ENCODE measurements at regions not wholly inside any gene's neighbourhood (a gene's known extent, or its start where the extent isn't known, plus 50 kb on each side); places are given as distances from the start of the nearest gene placed in this dataset.

DNA sequence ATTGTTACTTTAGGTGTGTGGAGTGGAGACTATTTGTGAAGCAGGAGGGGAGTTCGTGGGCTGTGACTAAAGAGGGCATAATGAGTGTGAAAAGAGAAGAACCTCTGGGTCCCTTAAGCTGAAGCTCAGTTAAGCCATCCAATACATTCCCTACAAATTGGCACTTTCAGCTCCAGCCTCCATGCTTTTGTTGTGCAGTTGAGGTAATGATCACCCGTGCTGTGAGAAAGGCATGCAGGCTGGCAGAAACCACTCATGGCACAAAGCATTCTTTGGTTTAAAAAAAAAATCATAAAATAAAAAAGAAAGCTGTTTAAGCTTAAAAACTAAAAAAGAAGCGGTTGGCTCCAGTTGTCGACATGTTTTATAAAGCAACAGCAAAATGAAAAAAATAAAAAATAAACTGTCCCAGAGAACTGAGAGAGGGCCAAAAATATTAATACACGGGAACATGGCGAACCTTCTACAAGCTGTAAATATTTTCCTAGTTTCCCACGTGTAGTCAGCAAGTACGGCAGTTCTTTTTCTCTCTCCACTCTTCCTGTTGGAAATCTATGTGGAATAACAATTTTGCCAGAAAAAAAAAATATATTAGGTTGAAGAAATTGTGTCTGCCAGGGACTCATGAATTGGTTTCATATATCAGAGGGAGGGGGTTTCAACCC lies 82.2 kb downstream of the ANKRD60 start:
- TF ChIP-seq, protein P1, sequence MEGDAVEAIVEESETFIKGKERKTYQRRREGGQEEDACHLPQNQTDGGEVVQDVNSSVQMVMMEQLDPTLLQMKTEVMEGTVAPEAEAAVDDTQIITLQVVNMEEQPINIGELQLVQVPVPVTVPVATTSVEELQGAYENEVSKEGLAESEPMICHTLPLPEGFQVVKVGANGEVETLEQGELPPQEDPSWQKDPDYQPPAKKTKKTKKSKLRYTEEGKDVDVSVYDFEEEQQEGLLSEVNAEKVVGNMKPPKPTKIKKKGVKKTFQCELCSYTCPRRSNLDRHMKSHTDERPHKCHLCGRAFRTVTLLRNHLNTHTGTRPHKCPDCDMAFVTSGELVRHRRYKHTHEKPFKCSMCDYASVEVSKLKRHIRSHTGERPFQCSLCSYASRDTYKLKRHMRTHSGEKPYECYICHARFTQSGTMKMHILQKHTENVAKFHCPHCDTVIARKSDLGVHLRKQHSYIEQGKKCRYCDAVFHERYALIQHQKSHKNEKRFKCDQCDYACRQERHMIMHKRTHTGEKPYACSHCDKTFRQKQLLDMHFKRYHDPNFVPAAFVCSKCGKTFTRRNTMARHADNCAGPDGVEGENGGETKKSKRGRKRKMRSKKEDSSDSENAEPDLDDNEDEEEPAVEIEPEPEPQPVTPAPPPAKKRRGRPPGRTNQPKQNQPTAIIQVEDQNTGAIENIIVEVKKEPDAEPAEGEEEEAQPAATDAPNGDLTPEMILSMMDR (optimal IDR thresholded peaks at IDR 0.05 in 1 of 3, IDR thresholded peaks at IDR 0.05 in 1 of 3, conservative IDR thresholded peaks at IDR 0.05 in 1 of 3; ENCODE audit: extremely low read depth in 1 of 3, insufficient read depth in 2 of 3, low read length in 3 of 3), result no peak
- TF ChIP-seq EZH2 (IDR thresholded peaks at IDR 0.05; ENCODE audit: low read length), result no peak
